Fibroblast of lung (primary cell): ENCODE measurements at regions not wholly inside any gene's neighbourhood (a gene's known extent, or its start where the extent isn't known, plus 50 kb on each side); places are given as distances from the start of the nearest gene placed in this dataset.

Experiments used
- DNase-seq, 2 donors: peaks; one replicate each; pipeline versions ENCODE4 v3.0.0 to v3.0.0-alpha.2; 2010; ENCODE audit warnings: low read depth in 2 of 2
- H2AFZ ChIP-seq: 2 replicates; pipeline ENCODE4 v1.5.1; 2012; ENCODE audit warnings: low read length, control low read depth, inconsistent platforms
- H3K27ac ChIP-seq: 2 replicates; pipeline ENCODE4 v1.5.1; 2011; ENCODE audit warnings: low read length, control low read depth; ENCODE audit not compliant: insufficient read depth
- H3K27me3 ChIP-seq: 2 replicates; pipeline ENCODE4 v1.5.1; 2011; ENCODE audit warnings: mild to moderate bottlenecking, low read length; ENCODE audit not compliant: control insufficient read depth, insufficient read depth
- H3K36me3 ChIP-seq: 2 replicates; pipeline ENCODE4 v1.5.1; 2011; ENCODE audit warnings: low read length; ENCODE audit not compliant: control insufficient read depth, insufficient read depth
- H3K4me1 ChIP-seq: 2 replicates; pipeline ENCODE4 v1.5.1; 2011; ENCODE audit warnings: low read length; ENCODE audit not compliant: control insufficient read depth, insufficient read depth; ENCODE audit errors: extremely low read depth
- H3K4me2 ChIP-seq: 2 replicates; pipeline ENCODE4 v1.5.1; 2011; ENCODE audit warnings: low read length, control low read depth; ENCODE audit not compliant: insufficient read depth; ENCODE audit errors: extremely low read depth
- H3K4me3 ChIP-seq, 4 experiments: fragments of 200-600 bp in 1 of 4; sonication (generic) in 1 of 4; replicated peaks in 1 of 4; 2 replicates each; pipeline ENCODE4 v1.5.1; 2011 to 2016; ENCODE audit warnings: low read length in 4 of 4, low read depth in 3 of 4, mild to moderate bottlenecking in 3 of 4, control low read depth in 2 of 4, inconsistent platforms in 1 of 4, mixed read lengths in 1 of 4; ENCODE audit not compliant: insufficient read depth in 1 of 4; ENCODE audit errors: control extremely low read depth in 1 of 4
- H3K79me2 ChIP-seq: 2 replicates; pipeline ENCODE4 v1.5.1; 2012; ENCODE audit warnings: mild to moderate bottlenecking, low read length, inconsistent platforms; ENCODE audit not compliant: control insufficient read depth, insufficient read depth
- H3K9ac ChIP-seq: 2 replicates; pipeline ENCODE4 v1.5.1; 2011; ENCODE audit warnings: mild to moderate bottlenecking, low read length, control low read depth; ENCODE audit not compliant: insufficient read depth
- H3K9me3 ChIP-seq: 2 replicates; pipeline ENCODE4 v1.5.1; 2012; ENCODE audit warnings: low read depth, low read length; ENCODE audit not compliant: control insufficient read depth, insufficient read depth
- H4K20me1 ChIP-seq: 2 replicates; pipeline ENCODE4 v1.5.1; 2011; ENCODE audit warnings: low read length; ENCODE audit not compliant: control insufficient read depth, insufficient read depth; ENCODE audit errors: extremely low read depth
- CTCF ChIP-seq, 2 donors: IDR thresholded peaks in 1 of 2; conservative IDR thresholded peaks in 1 of 2; 1 replicate in 1 of 2; 2 replicates in 1 of 2; pipeline ENCODE4 v1.5.1; 2011 to 2012; ENCODE audit warnings: low read length in 2 of 2, control low read depth in 1 of 2, inconsistent platforms in 1 of 2, low read depth in 1 of 2, mild to moderate bottlenecking in 1 of 2
- EZH2 ChIP-seq: IDR thresholded peaks from 2 replicates; pipeline ENCODE4 v1.5.1; 2012; ENCODE audit warnings: low read length, control low read depth, mild to moderate bottlenecking; ENCODE audit errors: missing control alignments

- H2AFZ ChIP-seq: no peak overlapping the region
- no peak for TF ChIP-seq EZH2
- TF ChIP-seq CTCF (conservative IDR thresholded peaks at IDR 0.05 in 1 of 2, IDR thresholded peaks at IDR 0.05 in 1 of 2; ENCODE audit: low read depth in 1 of 2, low read length in 2 of 2): no peak
- H3K9ac ChIP-seq: no peak overlapping the region
- no peaks in the 10 kb centered on the region for H3K79me2 ChIP-seq
- H3K36me3 ChIP-seq: no peaks in the 10 kb centered on the region
- no peaks in the 10 kb centered on the region for H3K9me3 ChIP-seq
- DNase-seq: no peak
- peaks cover 8% of the 10 kb centered on the region for H3K27me3 ChIP-seq
- H4K20me1 ChIP-seq: no peaks in the 10 kb centered on the region
- H3K4me3 ChIP-seq: no peak overlapping the region
- H3K4me1 ChIP-seq: no peaks in the 10 kb centered on the region
- no peak overlapping the region for H3K4me2 ChIP-seq
- H3K27ac ChIP-seq: no peak overlapping the region
These were observed 86.8 kb upstream of the NEDD4L start for GRCh38 chr18:57957210-57957609.

GRCh38 chr18:57956491-57956890, 87.5 kb upstream of the NEDD4L start:
- Histone ChIP-seq H3K9ac (no peak overlapping the region), H3K4me3 (no peak overlapping the region), H3K4me2 (no peak overlapping the region), H3K36me3 (no peaks in the 10 kb centered on the region), H3K27ac (no peak overlapping the region), H2AFZ (no peak overlapping the region), H3K4me1 (no peaks in the 10 kb centered on the region), H3K27me3 (peaks cover 8% of the 10 kb centered on the region), H3K9me3 (no peaks in the 10 kb centered on the region), H3K79me2 (no peaks in the 10 kb centered on the region), H4K20me1 (no peaks in the 10 kb centered on the region)
- no peak for DNase-seq
- no peak for TF ChIP-seq EZH2

GRCh38 chr18:57954935-57955334, 89.1 kb upstream of the NEDD4L start:
- Histone ChIP-seq H3K9me3 (no peaks in the 10 kb centered on the region), H3K27ac (no peak overlapping the region), H3K36me3 (no peaks in the 10 kb centered on the region), H3K4me2 (no peak overlapping the region), H3K4me3 (no peak overlapping the region), H4K20me1 (no peaks in the 10 kb centered on the region), H3K27me3 (peaks cover 8% of the 10 kb centered on the region), H3K79me2 (no peaks in the 10 kb centered on the region), H3K9ac (no peak overlapping the region), H2AFZ (no peak overlapping the region), H3K4me1 (no peaks in the 10 kb centered on the region)
- DNase-seq: no peak
- TF ChIP-seq CTCF (conservative IDR thresholded peaks at IDR 0.05 in 1 of 2, IDR thresholded peaks at IDR 0.05 in 1 of 2; ENCODE audit: low read depth in 1 of 2, low read length in 2 of 2) (no peak), EZH2 (no peak)

- TF ChIP-seq EZH2 (no peak), CTCF (conservative IDR thresholded peaks at IDR 0.05 in 1 of 2, IDR thresholded peaks at IDR 0.05 in 1 of 2; ENCODE audit: low read depth in 1 of 2, low read length in 2 of 2) (no peak)
- H3K4me3 ChIP-seq: no peak overlapping the region
- H2AFZ ChIP-seq: no peak overlapping the region
- DNase-seq: no peak
- H4K20me1 ChIP-seq: no peaks in the 10 kb centered on the region
- no peak overlapping the region for H3K9ac ChIP-seq
- H3K27ac ChIP-seq: no peak overlapping the region
- no peak overlapping the region for H3K4me2 ChIP-seq
- H3K27me3 ChIP-seq: peaks cover 8% of the 10 kb centered on the region
- no peaks in the 10 kb centered on the region for H3K4me1 ChIP-seq
- H3K9me3 ChIP-seq: no peaks in the 10 kb centered on the region
- no peaks in the 10 kb centered on the region for H3K79me2 ChIP-seq
- H3K36me3 ChIP-seq: no peaks in the 10 kb centered on the region
These were observed 90.1 kb upstream of the NEDD4L start for GRCh38 chr18:57953883-57954282.
